Nephron (organoid): ENCODE measurements at regions not wholly inside any gene's neighbourhood (a gene's known extent, or its start where the extent isn't known, plus 50 kb on each side); places are given as distances from the start of the nearest gene placed in this dataset.

Experiments
- H3K27ac Mint-ChIP-seq, 3 experiments: 2 replicates each; pipeline ENCODE4 v1.8.0; 2020; ENCODE audit warnings: mixed read lengths in 3 of 3, mild to moderate bottlenecking in 2 of 3, moderate library complexity in 1 of 3
- H3K27me3 Mint-ChIP-seq: 2 replicates; pipeline ENCODE4 v1.8.0; 2021; ENCODE audit warnings: low read depth, mild to moderate bottlenecking, moderate library complexity, mixed read lengths
- H3K36me3 Mint-ChIP-seq: 2 replicates; pipeline ENCODE4 v1.8.0; 2020; ENCODE audit warnings: low read depth, mixed read lengths
- H3K4me1 Mint-ChIP-seq: 2 replicates; pipeline ENCODE4 v1.8.0; 2020; ENCODE audit warnings: mixed read lengths
- H3K4me3 Mint-ChIP-seq, 3 experiments: 2 replicates each; pipeline ENCODE4 v1.8.0; 2020; ENCODE audit warnings: mild to moderate bottlenecking in 3 of 3, mixed read lengths in 3 of 3, moderate library complexity in 2 of 3
- H3K9me3 Mint-ChIP-seq: 2 replicates; pipeline ENCODE4 v1.8.0; 2020; ENCODE audit warnings: mixed read lengths
- CTCF ChIP-seq, 3 experiments: fragments of 200-600 bp; sonication (generic); IDR thresholded peaks; one replicate each; pipeline ENCODE4 v1.5.0; 2021; ENCODE audit warnings: antibody characterized with exemption in 3 of 3; ENCODE audit not compliant: unreplicated experiment in 3 of 3

- Mint-ChIP-seq H3K27ac (no peak overlapping the region), H3K4me1 (peaks cover 10% of the 10 kb centered on the region), H3K4me3 (no peak overlapping the region), H3K9me3 (no peaks in the 10 kb centered on the region), H3K27me3 (peaks cover 9% of the 10 kb centered on the region), H3K36me3 (no peaks in the 10 kb centered on the region)
- no peak for TF ChIP-seq CTCF (IDR thresholded peaks at IDR 0.05; ENCODE audit: unreplicated experiment in 3 of 3)
Measured at GRCh38 chr2:19426941-19427340, 68.5 kb upstream of the OSR1 start.

- H3K4me1 Mint-ChIP-seq = peaks cover 10% of the 10 kb centered on the region
- no peak for TF ChIP-seq CTCF (IDR thresholded peaks at IDR 0.05; ENCODE audit: unreplicated experiment in 3 of 3)
- H3K9me3 Mint-ChIP-seq = no peaks in the 10 kb centered on the region
- H3K36me3 Mint-ChIP-seq = no peaks in the 10 kb centered on the region
- peaks cover 9% of the 10 kb centered on the region for H3K27me3 Mint-ChIP-seq
- no peak overlapping the region for H3K27ac Mint-ChIP-seq
- H3K4me3 Mint-ChIP-seq = no peak overlapping the region
Measured at GRCh38 chr2:19426144-19426543, 67.7 kb upstream of the OSR1 start.

DNA sequence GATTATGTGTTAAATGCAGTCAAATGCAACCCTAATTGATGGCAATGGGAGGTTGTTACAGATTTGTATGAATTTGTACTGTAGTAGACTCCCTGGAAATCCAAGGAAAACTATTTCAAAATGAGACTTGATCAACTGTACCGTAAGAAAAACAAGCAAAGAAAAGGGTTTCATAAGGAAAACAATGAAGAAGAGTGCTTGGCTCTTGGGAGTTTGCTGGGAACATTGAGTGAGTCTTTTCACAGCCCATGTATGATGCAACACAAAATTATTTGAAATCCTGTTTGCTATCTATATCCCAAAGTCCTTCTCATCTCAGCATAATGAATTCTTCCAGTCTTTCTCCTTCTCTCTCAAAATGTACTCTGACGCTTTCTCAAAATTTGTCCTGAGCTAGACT, 67.0 kb upstream of the OSR1 start:
- no peak for TF ChIP-seq CTCF (IDR thresholded peaks at IDR 0.05; ENCODE audit: unreplicated experiment in 3 of 3)
- Mint-ChIP-seq H3K9me3 (no peaks in the 10 kb centered on the region), H3K4me1 (peaks cover 10% of the 10 kb centered on the region), H3K36me3 (no peaks in the 10 kb centered on the region), H3K27me3 (peaks cover 9% of the 10 kb centered on the region), H3K27ac (no peak overlapping the region), H3K4me3 (no peak overlapping the region)

- no peaks in the 10 kb centered on the region for H3K27me3 Mint-ChIP-seq
- H3K27ac Mint-ChIP-seq = peak overlapping the region in 1 of 3 experiments; percentile 9
- no peak for TF ChIP-seq CTCF (IDR thresholded peaks at IDR 0.05; ENCODE audit: unreplicated experiment in 3 of 3)
- no peak overlapping the region for H3K4me3 Mint-ChIP-seq
- H3K36me3 Mint-ChIP-seq = no peaks in the 10 kb centered on the region
- peaks cover 19% of the 10 kb centered on the region for H3K4me1 Mint-ChIP-seq
- H3K9me3 Mint-ChIP-seq = no peaks in the 10 kb centered on the region
Measured at GRCh38 chr2:19419211-19419880, 60.9 kb upstream of the OSR1 start.

DNA sequence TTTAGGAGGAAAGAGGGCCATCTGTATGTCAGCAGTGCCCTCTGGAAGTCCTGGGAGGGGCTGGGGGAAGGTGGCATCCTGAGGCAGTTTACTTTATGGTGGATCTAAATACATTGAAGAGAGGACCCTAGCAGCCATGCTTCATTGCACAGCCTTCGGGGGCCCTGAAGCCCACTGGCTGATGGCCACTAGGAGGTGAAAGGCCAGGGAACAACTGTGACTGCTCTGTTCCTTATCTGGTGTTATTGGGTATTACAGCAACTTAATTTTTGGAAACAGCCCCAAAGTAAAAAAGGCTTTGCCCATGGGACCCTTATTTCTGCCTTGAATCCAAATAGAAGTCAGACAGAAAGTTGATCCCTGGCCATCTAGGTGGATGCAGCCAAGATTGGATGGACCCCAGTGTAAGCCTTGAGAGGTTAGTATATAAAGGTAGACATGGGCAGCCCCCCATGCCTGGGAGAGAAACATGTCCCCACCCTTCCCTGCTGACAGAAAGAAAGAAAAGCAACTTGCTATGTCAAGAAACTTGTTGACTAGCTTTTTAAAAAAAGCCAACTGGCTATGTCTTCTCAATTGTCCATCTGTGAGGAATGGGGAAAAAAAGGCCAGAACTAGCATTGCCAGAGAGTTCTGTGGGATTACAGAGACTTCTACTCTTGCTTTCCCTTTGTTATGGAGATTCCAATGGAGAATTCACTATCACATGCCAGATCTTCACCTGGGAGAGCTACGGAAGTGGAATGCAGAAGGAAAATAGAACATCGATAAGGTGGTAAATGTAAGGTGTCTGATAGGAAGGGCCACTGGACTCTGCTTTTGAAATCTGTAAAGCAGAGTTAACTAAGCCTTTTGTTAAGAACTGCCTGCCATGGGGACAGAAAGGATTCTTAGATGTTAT, 58.6 kb upstream of the OSR1 start:
- H3K36me3 Mint-ChIP-seq = no peaks in the 10 kb centered on the region
- H3K27me3 Mint-ChIP-seq = no peaks in the 10 kb centered on the region
- no peak for TF ChIP-seq CTCF (IDR thresholded peaks at IDR 0.05; ENCODE audit: unreplicated experiment in 3 of 3)
- peaks cover 19% of the 10 kb centered on the region for H3K4me1 Mint-ChIP-seq
- no peak overlapping the region for H3K4me3 Mint-ChIP-seq
- peak overlapping the region in 1 of 3 experiments; percentile 38 for H3K27ac Mint-ChIP-seq
- H3K9me3 Mint-ChIP-seq = no peaks in the 10 kb centered on the region
